ENCODE measurements at regions not wholly inside any gene's neighbourhood (a gene's known extent, or its start where the extent isn't known, plus 50 kb on each side); places are given as distances from the start of the nearest gene placed in this dataset.

DNA sequence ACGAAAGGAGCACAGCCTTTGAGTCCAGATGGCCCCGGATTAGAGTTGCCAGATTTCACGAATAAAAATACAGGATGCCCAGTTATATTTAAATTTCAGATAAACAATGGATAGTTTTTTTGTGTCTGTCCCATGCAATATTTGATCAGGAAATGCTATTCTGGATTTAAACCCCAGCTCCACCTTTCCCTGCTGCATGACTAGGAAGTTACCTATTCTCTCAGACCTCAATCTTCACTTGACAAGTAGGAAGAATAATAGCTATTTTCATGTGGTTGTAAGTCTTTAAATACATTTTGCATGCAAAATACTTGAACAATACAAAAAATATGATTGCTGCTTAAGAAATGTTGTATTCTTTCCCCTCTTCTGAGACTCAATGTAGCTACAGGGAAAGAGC is 125.3 kb upstream of the P2RY1 start:
- TF ChIP-seq MYC (IDR thresholded peaks at IDR 0.05; ENCODE audit: low read depth, low read length) (no peak), JUN (IDR thresholded peaks at IDR 0.05; ENCODE audit: borderline replicate concordance, insufficient read depth, insufficient read length, low read depth) (no peak), EZH2 (IDR thresholded peaks at IDR 0.05; ENCODE audit: borderline replicate concordance, low read depth, low read length, severe bottlenecking) (no peak), FOS (IDR thresholded peaks at IDR 0.05; ENCODE audit: borderline replicate concordance, insufficient read depth, low read length) (no peak), GATA2 (IDR thresholded peaks at IDR 0.05; ENCODE audit: insufficient read depth, insufficient read length, low read depth, low read length) (no peak), POLR2AphosphoS5 (IDR thresholded peaks at IDR 0.05; ENCODE audit: insufficient read depth, low read depth, low read length) (no peak), POLR2A (IDR thresholded peaks at IDR 0.05; ENCODE audit: low read depth, low read length) (no peak), CTCF (IDR thresholded peaks at IDR 0.05; ENCODE audit: extremely low read depth in 1 of 2, insufficient read depth in 1 of 2, low read depth in 1 of 2, low read length in 2 of 2) (no peak)
- TF ChIP-seq, protein P1, sequence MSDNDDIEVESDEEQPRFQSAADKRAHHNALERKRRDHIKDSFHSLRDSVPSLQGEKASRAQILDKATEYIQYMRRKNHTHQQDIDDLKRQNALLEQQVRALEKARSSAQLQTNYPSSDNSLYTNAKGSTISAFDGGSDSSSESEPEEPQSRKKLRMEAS (IDR thresholded peaks at IDR 0.05; ENCODE audit: insufficient read depth, insufficient read length) = no peak
- Histone ChIP-seq H3K4me1 (ENCODE audit: control insufficient read depth, extremely low read depth, insufficient read depth, low read length) (no peaks in the 10 kb centered on the region), H3K9me1 (replicated peaks; ENCODE audit: control insufficient read depth, extremely low read depth, insufficient read depth, low read length) (no peaks in the 10 kb centered on the region), H2AFZ (ENCODE audit: low read depth, low read length) (no peak overlapping the region), H3K4me3 (replicated peaks in 1 of 3; ENCODE audit: insufficient read depth in 1 of 3, low read depth in 1 of 3, low read length in 3 of 3) (no peak overlapping the region), H3K9me3 (replicated peaks; ENCODE audit: control insufficient read depth, insufficient read depth, low read length) (no peaks in the 10 kb centered on the region), H3K4me2 (ENCODE audit: insufficient read depth, low read length) (no peak overlapping the region), H3K79me2 (ENCODE audit: control insufficient read depth, insufficient read depth, low read length) (no peaks in the 10 kb centered on the region), H3K9ac (replicated peaks; ENCODE audit: extremely low read depth, insufficient read depth, low read length) (no peak overlapping the region), H4K20me1 (replicated peaks; ENCODE audit: control insufficient read depth, extremely low read depth, insufficient read depth, low read length) (no peaks in the 10 kb centered on the region), H3K36me3 (ENCODE audit: control insufficient read depth in 2 of 2, extremely low read depth in 1 of 2, insufficient read depth in 2 of 2, low read length in 2 of 2) (no peaks in the 10 kb centered on the region), H3K27ac (ENCODE audit: insufficient read depth, low read depth, low read length) (no peak overlapping the region), H3K27me3 (ENCODE audit: control insufficient read depth in 2 of 2, insufficient read depth in 2 of 2, low read length in 2 of 2) (peaks cover 0 to 2% of the 10 kb centered on the region in 2 experiments)
- ChIA-PET POLR2A (no interaction called here), CTCF (interaction anchor here (0.9 to 1.6 kb wide), 3 partner anchors 9 to 23 kb away, joined by 3 to 4 read pairs (median 3); no protein-coding TSS in a partner anchor)
- no peak for DNase-seq (ENCODE audit: low read depth, low spot score)
- no peak for FAIRE-seq
- intact Hi-C loops (cut with micrococcal nuclease) = no loop called here
- dilution Hi-C loops (cut with MboI; ENCODE audit: extremely low pct_ligation_motif_present, low sequenced_read_pairs) = no loop called here
- no TSS peak for BruUV-seq (replicated peaks)

Data from endothelial cell of umbilical vein (primary cell).